SIG-M5 treated with dmso at 0.1 percent for 504 hours (cell line): ENCODE measurements at regions not wholly inside any gene's neighbourhood (a gene's known extent, or its start where the extent isn't known, plus 50 kb on each side); places are given as distances from the start of the nearest gene placed in this dataset.
"Not testable (repeated sequence)": the region's sequence is repeated elsewhere in the genome, so short reads cannot be mapped to it uniquely, and the experiment has no call there.

Experiments
- DNase-seq: peaks from one replicate; lab custom pipeline; 2025; ENCODE audit not compliant: unreplicated experiment; lab: John Stamatoyannopoulos, UW

GRCh38 chr17:63019138-63019873 is 53.3 kb downstream of the TANC2 start:
- DNase-seq: no peak

- DNase-seq: no peak
These were observed 56.5 kb downstream of the TANC2 start for GRCh38 chr17:63022567-63022966.

GRCh38 chr17:63023049-63023448 is 57.0 kb downstream of the TANC2 start:
- no peak for DNase-seq

- DNase-seq: no peak
These were observed 58.2 kb downstream of the TANC2 start for GRCh38 chr17:63024201-63024600.

- no peak for DNase-seq
These were observed 58.7 kb downstream of the TANC2 start for GRCh38 chr17:63024716-63025115.

- DNase-seq: not testable (repeated sequence)
These were observed 59.6 kb downstream of the TANC2 start for GRCh38 chr17:63025637-63026036.

- no peak for DNase-seq
These were observed 63.5 kb downstream of the TANC2 start for GRCh38 chr17:63029541-63029940.

- DNase-seq: no peak
These were observed 66.1 kb downstream of the TANC2 start for GRCh38 chr17:63032142-63032541.

- no peak for DNase-seq
These were observed 67.1 kb downstream of the TANC2 start for GRCh38 chr17:63033142-63033541.

GRCh38 chr17:63035271-63035670 is 69.2 kb downstream of the TANC2 start:
- no peak for DNase-seq

- no peak for DNase-seq
These were observed 69.7 kb downstream of the TANC2 start for GRCh38 chr17:63035695-63036094.

- DNase-seq: no peak
These were observed 73.3 kb downstream of the TANC2 start for GRCh38 chr17:63039342-63039741.

GRCh38 chr17:63039899-63040602 is 74.0 kb downstream of the TANC2 start:
- DNase-seq: peak; percentile 10

- no peak for DNase-seq
These were observed 74.8 kb downstream of the TANC2 start for GRCh38 chr17:63040816-63041215.

- no peak for DNase-seq
These were observed 75.2 kb downstream of the TANC2 start for GRCh38 chr17:63041251-63041650.

- DNase-seq: no peak
These were observed 75.7 kb downstream of the TANC2 start for GRCh38 chr17:63041722-63042121.

- no peak for DNase-seq
These were observed 76.3 kb downstream of the TANC2 start for GRCh38 chr17:63042256-63042812.

- not testable (repeated sequence) for DNase-seq
These were observed 91.5 kb downstream of the TANC2 start for GRCh38 chr17:63057560-63057959.

- DNase-seq: no peak
These were observed 100.3 kb downstream of the TANC2 start for GRCh38 chr17:63066158-63066813.

- no peak for DNase-seq
These were observed 103.2 kb downstream of the TANC2 start for GRCh38 chr17:63069245-63069644.

- DNase-seq: no peak
These were observed 104.0 kb downstream of the TANC2 start for GRCh38 chr17:63070031-63070430.

GRCh38 chr17:63071797-63072196 is 105.8 kb downstream of the TANC2 start:
- DNase-seq: no peak
